IPS DF 4.7 (cell line): ENCODE measurements at regions not wholly inside any gene's neighbourhood (a gene's known extent, or its start where the extent isn't known, plus 50 kb on each side); places are given as distances from the start of the nearest gene placed in this dataset.

Experiments used
- DNase-seq: peaks from one replicate; pipeline ENCODE4 v3.0.0-alpha.2; 2013; ENCODE audit warnings: low spot score; ENCODE audit errors: extremely low read depth

GRCh38 chr4:30283336-30283735, 436.8 kb upstream of the PCDH7 start:
- no peak for DNase-seq

- DNase-seq = no peak
These were observed 425.9 kb upstream of the PCDH7 start for GRCh38 chr4:30294295-30294694.

GRCh38 chr4:30295652-30296051, 424.5 kb upstream of the PCDH7 start:
- DNase-seq = peak; percentile 1

- no peak for DNase-seq
These were observed 406.2 kb upstream of the PCDH7 start for GRCh38 chr4:30314001-30314400.

GRCh38 chr4:30330894-30331652, 389.1 kb upstream of the PCDH7 start:
- no peak for DNase-seq

- no peak for DNase-seq
These were observed 378.4 kb upstream of the PCDH7 start for GRCh38 chr4:30341731-30342130.

GRCh38 chr4:30350288-30350687, 369.9 kb upstream of the PCDH7 start:
- DNase-seq = no peak

- no peak for DNase-seq
These were observed 365.6 kb upstream of the PCDH7 start for GRCh38 chr4:30354605-30355004.

GRCh38 chr4:30362436-30362835, 357.7 kb upstream of the PCDH7 start:
- DNase-seq = no peak

- no peak for DNase-seq
These were observed 350.1 kb upstream of the PCDH7 start for GRCh38 chr4:30370105-30370504.

- DNase-seq = peak; percentile 75
These were observed 339.7 kb upstream of the PCDH7 start for GRCh38 chr4:30380404-30380998.

- DNase-seq = no peak
These were observed 334.5 kb upstream of the PCDH7 start for GRCh38 chr4:30385650-30386049.

- no peak for DNase-seq
These were observed 333.8 kb upstream of the PCDH7 start for GRCh38 chr4:30386266-30386895.

GRCh38 chr4:30395902-30396301, 324.3 kb upstream of the PCDH7 start:
- no peak for DNase-seq

GRCh38 chr4:30396772-30397475, 323.2 kb upstream of the PCDH7 start:
- no peak for DNase-seq

GRCh38 chr4:30399476-30399875, 320.7 kb upstream of the PCDH7 start:
- DNase-seq = no peak

GRCh38 chr4:30402276-30402675, 317.9 kb upstream of the PCDH7 start:
- DNase-seq = no peak

GRCh38 chr4:30413915-30414314, 306.3 kb upstream of the PCDH7 start:
- no peak for DNase-seq

- DNase-seq = no peak
These were observed 303.6 kb upstream of the PCDH7 start for GRCh38 chr4:30416547-30416946.

- DNase-seq = no peak
These were observed 292.2 kb upstream of the PCDH7 start for GRCh38 chr4:30427932-30428331.

- no peak for DNase-seq
These were observed 290.1 kb upstream of the PCDH7 start for GRCh38 chr4:30429813-30430761.
